ENCODE measurements at regions not wholly inside any gene's neighbourhood (a gene's known extent, or its start where the extent isn't known, plus 50 kb on each side); places are given as distances from the start of the nearest gene placed in this dataset.
"Not testable (repeated sequence)": the region's sequence is repeated elsewhere in the genome, so short reads cannot be mapped to it uniquely, and the experiment has no call there.

DNA sequence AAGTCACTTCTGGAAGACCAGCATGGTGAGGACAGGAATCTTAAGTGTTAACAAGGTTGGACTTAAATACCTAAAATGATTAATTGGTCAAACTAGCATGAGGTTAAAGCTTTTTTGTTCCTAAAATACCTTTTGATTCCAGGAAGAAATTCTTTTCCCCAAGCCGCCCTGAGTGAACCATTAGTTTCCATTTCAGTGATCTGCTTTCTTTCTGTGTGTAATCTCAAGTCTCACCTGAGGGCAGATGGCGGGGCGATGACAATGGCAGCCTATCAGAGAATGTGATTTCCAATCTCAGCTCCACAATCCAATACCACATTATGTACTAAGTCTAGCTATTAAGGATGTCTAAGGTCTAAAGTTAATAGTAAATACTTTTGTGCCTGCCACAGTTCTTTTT is 390.9 kb upstream of the SGCG start:
- Mint-ChIP-seq H3K9me3 (no peaks in the 10 kb centered on the region), H3K4me3 (no peak overlapping the region), H3K27ac (no peak overlapping the region), H3K36me3 (ENCODE audit: low read depth) (no peaks in the 10 kb centered on the region), H3K27me3 (no peaks in the 10 kb centered on the region), H3K4me1 (ENCODE audit: low read depth) (no peaks in the 10 kb centered on the region)
- no peak for DNase-seq

DNA sequence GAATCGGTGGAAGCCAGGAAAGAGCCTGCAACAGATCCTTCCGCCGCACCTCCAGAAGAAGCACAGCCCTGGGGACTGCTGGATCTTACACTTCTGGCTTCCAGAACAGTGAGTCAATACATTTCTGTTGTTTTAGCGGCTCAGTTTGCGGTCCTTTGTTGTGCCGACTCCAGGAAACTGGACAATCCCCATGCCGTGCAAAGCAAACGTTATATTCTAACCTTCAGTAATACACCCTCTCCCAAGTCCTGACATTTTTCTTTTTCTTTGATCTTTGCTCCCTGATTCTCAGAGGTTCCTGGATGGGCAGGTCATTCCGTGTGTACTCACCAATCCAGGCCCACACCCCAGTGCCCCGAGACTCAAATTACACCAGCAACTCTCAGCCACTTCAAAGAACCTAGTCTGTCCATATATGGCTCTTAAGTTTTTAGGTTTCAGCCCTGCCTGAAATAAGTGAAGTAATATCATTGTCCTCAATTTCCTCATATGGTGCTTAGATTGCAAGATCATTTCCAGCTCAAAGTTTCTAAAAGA is 387.1 kb upstream of the SGCG start:
- no peak for DNase-seq
- Mint-ChIP-seq H3K4me3 (no peak overlapping the region), H3K27me3 (no peaks in the 10 kb centered on the region), H3K9me3 (no peaks in the 10 kb centered on the region), H3K27ac (no peak overlapping the region), H3K4me1 (ENCODE audit: low read depth) (no peaks in the 10 kb centered on the region), H3K36me3 (ENCODE audit: low read depth) (no peaks in the 10 kb centered on the region)

- DNase-seq: no peak
- Mint-ChIP-seq H3K36me3 (ENCODE audit: low read depth) (no peaks in the 10 kb centered on the region), H3K4me3 (no peak overlapping the region), H3K27me3 (peaks cover 19% of the 10 kb centered on the region), H3K27ac (no peak overlapping the region), H3K4me1 (ENCODE audit: low read depth) (no peaks in the 10 kb centered on the region), H3K9me3 (peaks cover 2% of the 10 kb centered on the region)
Measured at GRCh38 chr13:22800526-22801401, 380.0 kb upstream of the SGCG start.

DNA sequence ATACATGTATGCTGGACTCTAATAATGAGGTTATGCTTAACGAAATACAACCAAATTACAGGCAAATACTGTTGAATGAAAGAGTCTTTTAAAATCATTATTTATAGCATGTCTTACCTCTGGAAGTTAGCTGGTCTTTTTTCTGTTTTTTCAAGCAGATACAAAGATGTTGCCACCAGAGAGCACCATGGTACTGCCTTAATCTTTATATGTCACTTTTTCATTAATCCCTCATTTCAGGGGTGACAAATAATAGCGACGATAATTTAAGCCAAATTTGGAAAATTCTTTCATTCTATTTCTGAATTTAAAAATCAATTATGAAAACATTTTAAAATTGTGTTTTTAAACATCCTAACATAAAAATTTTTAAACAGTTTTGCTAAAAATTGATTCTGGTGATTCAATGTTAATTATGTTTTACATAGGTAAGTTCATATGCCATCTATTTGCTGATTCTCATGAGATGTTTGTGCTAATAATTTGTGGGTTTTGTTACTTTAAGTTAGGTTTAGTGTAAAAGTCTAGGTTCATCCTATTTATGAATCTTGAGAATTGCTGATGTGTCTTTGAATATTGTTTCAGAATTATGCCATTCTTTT is 379.3 kb upstream of the SGCG start:
- no peaks in the 10 kb centered on the region for H3K36me3 Mint-ChIP-seq (ENCODE audit: low read depth)
- H3K4me1 Mint-ChIP-seq (ENCODE audit: low read depth): no peaks in the 10 kb centered on the region
- H3K4me3 Mint-ChIP-seq: no peak overlapping the region
- H3K27ac Mint-ChIP-seq: no peak overlapping the region
- peaks cover 19% of the 10 kb centered on the region for H3K27me3 Mint-ChIP-seq
- H3K9me3 Mint-ChIP-seq: peaks cover 2% of the 10 kb centered on the region
- no peak for DNase-seq

DNA sequence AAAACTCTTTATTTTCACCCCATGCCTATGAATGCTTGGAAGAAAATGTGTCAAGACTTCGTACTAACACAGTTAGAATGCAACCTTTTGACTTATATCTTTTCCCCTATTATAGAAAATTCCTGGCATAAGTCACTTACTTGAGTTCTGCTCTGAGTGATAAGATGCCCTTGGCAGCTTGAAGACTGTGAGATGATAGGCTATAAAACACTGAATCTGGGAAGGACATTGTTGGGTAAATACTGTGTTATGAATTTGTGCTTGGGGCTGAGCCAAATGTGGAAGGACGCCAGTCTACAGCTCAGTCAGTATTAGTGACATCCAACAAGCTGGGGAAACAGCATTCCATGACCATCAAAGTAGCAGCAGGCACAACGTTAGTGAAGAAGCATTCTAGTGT is 368.0 kb upstream of the SGCG start:
- peaks cover 12% of the 10 kb centered on the region for H3K27me3 Mint-ChIP-seq
- H3K4me3 Mint-ChIP-seq: no peak overlapping the region
- DNase-seq: no peak
- H3K36me3 Mint-ChIP-seq (ENCODE audit: low read depth): no peaks in the 10 kb centered on the region
- no peaks in the 10 kb centered on the region for H3K4me1 Mint-ChIP-seq (ENCODE audit: low read depth)
- no peaks in the 10 kb centered on the region for H3K9me3 Mint-ChIP-seq
- no peak overlapping the region for H3K27ac Mint-ChIP-seq

- not testable (repeated sequence) for H3K27ac Mint-ChIP-seq; DNase-seq; H3K9me3 Mint-ChIP-seq; H3K4me1 Mint-ChIP-seq (ENCODE audit: low read depth); H3K36me3 Mint-ChIP-seq (ENCODE audit: low read depth); H3K4me3 Mint-ChIP-seq
- H3K27me3 Mint-ChIP-seq: peaks cover 12% of the 10 kb centered on the region
Measured at GRCh38 chr13:22813531-22814377, 367.0 kb upstream of the SGCG start.

- H3K4me1 Mint-ChIP-seq (ENCODE audit: low read depth); H3K4me3 Mint-ChIP-seq; H3K27ac Mint-ChIP-seq; DNase-seq; H3K9me3 Mint-ChIP-seq; H3K36me3 Mint-ChIP-seq (ENCODE audit: low read depth): not testable (repeated sequence)
- peaks cover 12% of the 10 kb centered on the region for H3K27me3 Mint-ChIP-seq
Measured at GRCh38 chr13:22814433-22814832, 366.3 kb upstream of the SGCG start.

DNA sequence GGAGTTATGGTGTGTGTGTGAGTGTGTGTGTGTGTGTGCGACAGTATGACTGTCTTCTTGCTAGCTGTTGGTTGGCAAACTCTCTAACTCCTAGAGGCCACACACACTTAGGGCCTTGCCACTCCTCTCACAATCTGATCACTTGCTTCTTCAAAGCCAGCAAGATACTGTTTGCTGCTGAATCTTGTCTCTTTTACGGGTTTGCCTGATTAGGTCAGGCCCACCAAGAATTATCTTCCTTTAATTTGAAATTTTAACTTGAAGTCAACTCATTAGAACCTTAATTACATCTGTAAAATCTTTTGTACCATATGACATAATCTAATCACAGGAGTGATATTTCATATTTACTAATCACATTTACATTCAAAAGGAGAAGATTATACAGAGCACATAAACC is 359.2 kb upstream of the SGCG start:
- Mint-ChIP-seq H3K9me3 (no peaks in the 10 kb centered on the region), H3K27ac (no peak overlapping the region), H3K27me3 (peaks cover 18% of the 10 kb centered on the region), H3K4me1 (ENCODE audit: low read depth) (no peaks in the 10 kb centered on the region), H3K4me3 (no peak overlapping the region), H3K36me3 (ENCODE audit: low read depth) (no peaks in the 10 kb centered on the region)
- DNase-seq: no peak

- Mint-ChIP-seq H3K27ac (no peak overlapping the region), H3K4me3 (no peak overlapping the region), H3K36me3 (ENCODE audit: low read depth) (no peaks in the 10 kb centered on the region), H3K4me1 (ENCODE audit: low read depth) (no peaks in the 10 kb centered on the region), H3K27me3 (peaks cover 11% of the 10 kb centered on the region), H3K9me3 (no peaks in the 10 kb centered on the region)
- DNase-seq: no peak
Measured at GRCh38 chr13:22825186-22825585, 355.6 kb upstream of the SGCG start.

DNA sequence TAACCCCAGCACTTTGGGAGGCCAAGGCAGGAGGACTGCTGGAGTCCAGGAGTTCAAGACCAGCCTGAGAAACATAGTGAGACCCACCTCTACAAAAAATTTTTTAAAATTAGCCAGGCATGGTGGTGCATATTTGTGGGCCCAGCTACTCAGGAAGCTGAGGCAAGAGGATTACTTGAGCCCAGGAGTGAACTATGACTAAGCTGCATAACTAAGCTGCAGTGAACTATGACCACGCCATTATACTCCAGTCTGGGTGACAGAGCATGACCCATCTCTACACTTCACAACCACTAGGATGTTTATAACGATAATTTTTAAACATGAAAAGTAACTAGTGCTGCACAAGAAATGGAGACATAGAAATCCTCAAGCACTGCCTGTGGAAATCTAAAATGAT is 352.7 kb upstream of the SGCG start:
- no peaks in the 10 kb centered on the region for H3K27me3 Mint-ChIP-seq
- no peak for DNase-seq
- no peaks in the 10 kb centered on the region for H3K36me3 Mint-ChIP-seq (ENCODE audit: low read depth)
- H3K27ac Mint-ChIP-seq: no peak overlapping the region
- H3K4me3 Mint-ChIP-seq: no peak overlapping the region
- no peaks in the 10 kb centered on the region for H3K9me3 Mint-ChIP-seq
- no peaks in the 10 kb centered on the region for H3K4me1 Mint-ChIP-seq (ENCODE audit: low read depth)

GRCh38 chr13:22836475-22836874 is 344.3 kb upstream of the SGCG start:
- Mint-ChIP-seq H3K4me3 (no peak overlapping the region), H3K4me1 (ENCODE audit: low read depth) (no peaks in the 10 kb centered on the region), H3K27ac (no peak overlapping the region), H3K36me3 (ENCODE audit: low read depth) (no peaks in the 10 kb centered on the region), H3K27me3 (peaks cover 32% of the 10 kb centered on the region), H3K9me3 (no peaks in the 10 kb centered on the region)
- no peak for DNase-seq

- Mint-ChIP-seq H3K27me3 (peaks cover 32% of the 10 kb centered on the region), H3K4me1 (ENCODE audit: low read depth) (no peaks in the 10 kb centered on the region), H3K4me3 (no peak overlapping the region), H3K27ac (no peak overlapping the region), H3K36me3 (ENCODE audit: low read depth) (no peaks in the 10 kb centered on the region), H3K9me3 (no peaks in the 10 kb centered on the region)
- no peak for DNase-seq
Measured at GRCh38 chr13:22837980-22838647, 342.7 kb upstream of the SGCG start.

- no peak for DNase-seq
- Mint-ChIP-seq H3K4me1 (ENCODE audit: low read depth) (no peaks in the 10 kb centered on the region), H3K27me3 (peaks cover 32% of the 10 kb centered on the region), H3K36me3 (ENCODE audit: low read depth) (no peaks in the 10 kb centered on the region), H3K9me3 (no peaks in the 10 kb centered on the region), H3K27ac (no peak overlapping the region), H3K4me3 (no peak overlapping the region)
Measured at GRCh38 chr13:22839603-22840530, 340.9 kb upstream of the SGCG start.
